ENCODE measurements at regions not wholly inside any gene's neighbourhood (a gene's known extent, or its start where the extent isn't known, plus 50 kb on each side); places are given as distances from the start of the nearest gene placed in this dataset.

- no peak for DNase-seq (ENCODE audit: low read depth in 4 of 4, low spot score in 2 of 4)
Observed at GRCh38 chr1:87599569-87599968, 270.9 kb downstream of the LMO4 start.

- DNase-seq (ENCODE audit: low read depth in 4 of 4, low spot score in 2 of 4): no peak
Observed at GRCh38 chr1:87600055-87600850, 271.6 kb downstream of the LMO4 start.

- DNase-seq (ENCODE audit: low read depth in 4 of 4, low spot score in 2 of 4): no peak
Observed at GRCh38 chr1:87600854-87601253, 272.2 kb downstream of the LMO4 start.

GRCh38 chr1:87603626-87604025 is 274.9 kb downstream of the LMO4 start:
- DNase-seq (ENCODE audit: low read depth in 4 of 4, low spot score in 2 of 4): no peak

GRCh38 chr1:87612956-87613355 is 284.3 kb downstream of the LMO4 start:
- DNase-seq (ENCODE audit: low read depth in 4 of 4, low spot score in 2 of 4): no peak

GRCh38 chr1:87615491-87615890 is 286.8 kb downstream of the LMO4 start:
- no peak for DNase-seq (ENCODE audit: low read depth in 4 of 4, low spot score in 2 of 4)

- no peak for DNase-seq (ENCODE audit: low read depth in 4 of 4, low spot score in 2 of 4)
Observed at GRCh38 chr1:87615901-87616300, 287.2 kb downstream of the LMO4 start.

GRCh38 chr1:87620807-87621206 is 292.1 kb downstream of the LMO4 start:
- no peak for DNase-seq (ENCODE audit: low read depth in 4 of 4, low spot score in 2 of 4)

GRCh38 chr1:87629673-87630072 is 301.0 kb downstream of the LMO4 start:
- no peak for DNase-seq (ENCODE audit: low read depth in 4 of 4, low spot score in 2 of 4)

- DNase-seq (ENCODE audit: low read depth in 4 of 4, low spot score in 2 of 4): no peak
Observed at GRCh38 chr1:87632232-87632631, 303.6 kb downstream of the LMO4 start.

- DNase-seq (ENCODE audit: low read depth in 4 of 4, low spot score in 2 of 4): no peak
Observed at GRCh38 chr1:87636198-87636892, 307.7 kb downstream of the LMO4 start.

- no peak for DNase-seq (ENCODE audit: low read depth in 4 of 4, low spot score in 2 of 4)
Observed at GRCh38 chr1:87638636-87639035, 310.0 kb downstream of the LMO4 start.

- no peak for DNase-seq (ENCODE audit: low read depth in 4 of 4, low spot score in 2 of 4)
Observed at GRCh38 chr1:87641996-87642395, 313.3 kb downstream of the LMO4 start.

GRCh38 chr1:87642581-87643221 is 314.0 kb downstream of the LMO4 start:
- no peak for DNase-seq (ENCODE audit: low read depth in 4 of 4, low spot score in 2 of 4)

GRCh38 chr1:87644033-87644578 is 315.4 kb downstream of the LMO4 start:
- DNase-seq (ENCODE audit: low read depth in 4 of 4, low spot score in 2 of 4): no peak

- DNase-seq (ENCODE audit: low read depth in 4 of 4, low spot score in 2 of 4): no peak
Observed at GRCh38 chr1:87644579-87645190, 316.0 kb downstream of the LMO4 start.

- no peak for DNase-seq (ENCODE audit: low read depth in 4 of 4, low spot score in 2 of 4)
Observed at GRCh38 chr1:87647430-87648177, 318.9 kb downstream of the LMO4 start.

- DNase-seq (ENCODE audit: low read depth in 4 of 4, low spot score in 2 of 4): no peak
Observed at GRCh38 chr1:87648323-87649119, 319.8 kb downstream of the LMO4 start.

GRCh38 chr1:87650306-87650705 is 321.6 kb downstream of the LMO4 start:
- no peak for DNase-seq (ENCODE audit: low read depth in 4 of 4, low spot score in 2 of 4)

All from left renal cortex interstitium (tissue), 4 donors.